Thyroid gland (tissue), 4 donors: ENCODE measurements at regions not wholly inside any gene's neighbourhood (a gene's known extent, or its start where the extent isn't known, plus 50 kb on each side); places are given as distances from the start of the nearest gene placed in this dataset.

Source experiments
- DNase-seq, 2 donors: peaks; one replicate each; pipeline ENCODE4 v3.0.0-alpha.2; 2019
- H3K27ac ChIP-seq, 3 donors: fragments of 200-600 bp; sonication (generic); 1 replicate in 2 of 3; 2 replicates in 1 of 3; pipeline ENCODE4 v1.5.1; 2016 to 2019; ENCODE audit warnings: mild to moderate bottlenecking in 1 of 3, moderate library complexity in 1 of 3
- H3K27me3 ChIP-seq: fragments of 200-600 bp; sonication (generic); one replicate; pipeline ENCODE4 v1.5.1; 2019
- H3K36me3 ChIP-seq, 2 donors: fragments of 200-600 bp; sonication (generic); one replicate each; pipeline ENCODE4 v1.5.1; 2016 to 2019
- H3K4me1 ChIP-seq, 2 donors: fragments of 200-600 bp; sonication (generic); one replicate each; pipeline ENCODE4 v1.5.1; 2017 to 2019
- H3K4me3 ChIP-seq, 3 donors: fragments of 200-600 bp; sonication (generic); replicated peaks in 1 of 3; 1 replicate in 2 of 3; 2 replicates in 1 of 3; pipeline ENCODE4 v1.5.1; 2016; ENCODE audit warnings: mild to moderate bottlenecking in 1 of 3
- H3K9me3 ChIP-seq: fragments of 200-600 bp; sonication (generic); one replicate; pipeline ENCODE4 v1.5.1; 2017
- CTCF ChIP-seq, 6 experiments: fragments of 200-600 bp in 3 of 6; fragments of 450-650 bp in 3 of 6; sonication (generic) in 3 of 6; IDR thresholded peaks; one replicate each; pipeline ENCODE4 v1.5.1; 2016 to 2019; ENCODE audit warnings: antibody characterized with exemption in 6 of 6, mild to moderate bottlenecking in 2 of 6, inconsistent platforms in 1 of 6, moderate library complexity in 1 of 6
- POLR2A ChIP-seq, 2 donors: fragments of 450-650 bp; IDR thresholded peaks; one replicate each; pipeline ENCODE4 v1.6.1; 2017; ENCODE audit warnings: antibody characterized with exemption in 2 of 2, mild to moderate bottlenecking in 2 of 2, moderate library complexity in 1 of 2
- WGBS, 2 donors: methylation state at CpG; one replicate each; pipeline ENCODE4 v1.1.5; 2017; 5-methylcytosine and 5-hydroxymethylcytosine counted together
- intact Hi-C: fragments of 100-400 bp; cut with DNase I; formaldehyde crosslinking; loops from one replicate; pipeline ENCODE4 v1.15.1; 2023

GRCh38 chr22:48261048-48261621 is 1498.7 kb downstream of the TBC1D22A start:
- no peaks in the 10 kb centered on the region for H3K9me3 ChIP-seq
- no peaks in the 10 kb centered on the region for H3K4me1 ChIP-seq
- TF ChIP-seq POLR2A (IDR thresholded peaks at IDR 0.05), result no peak
- TF ChIP-seq CTCF (IDR thresholded peaks at IDR 0.05), result no peak
- intact Hi-C loops, result no loop called here
- DNase-seq, result no peak
- no peaks in the 10 kb centered on the region for H3K27me3 ChIP-seq
- 94 to 96% methylated on average over 12 of the region's 12 CpGs for WGBS, 2 donors
- H3K4me3 ChIP-seq, result no peak overlapping the region
- no peaks in the 10 kb centered on the region for H3K36me3 ChIP-seq
- no peak overlapping the region for H3K27ac ChIP-seq

- no peaks in the 10 kb centered on the region for H3K4me1 ChIP-seq
- H3K4me3 ChIP-seq, result no peak overlapping the region
- H3K27ac ChIP-seq, result no peak overlapping the region
- H3K36me3 ChIP-seq, result no peaks in the 10 kb centered on the region
- intact Hi-C loops, result no loop called here
- no peak for DNase-seq
- no peaks in the 10 kb centered on the region for H3K27me3 ChIP-seq
- no peak for TF ChIP-seq CTCF (IDR thresholded peaks at IDR 0.05)
- H3K9me3 ChIP-seq, result no peaks in the 10 kb centered on the region
- 84 to 95% methylated on average over 8 of the region's 8 CpGs for WGBS, 2 donors
Observed at GRCh38 chr22:48259991-48260670, 1497.7 kb downstream of the TBC1D22A start.

GRCh38 chr22:48258811-48259210 is 1496.4 kb downstream of the TBC1D22A start:
- H3K27ac ChIP-seq, result no peak overlapping the region
- intact Hi-C loops, result no loop called here
- no peaks in the 10 kb centered on the region for H3K9me3 ChIP-seq
- H3K4me3 ChIP-seq, result no peak overlapping the region
- WGBS, 2 donors, result 81 to 91% methylated on average over 8 of the region's 8 CpGs
- no peaks in the 10 kb centered on the region for H3K27me3 ChIP-seq
- peaks cover 9 to 10% of the 10 kb centered on the region in 2 donors for H3K4me1 ChIP-seq
- no peak for TF ChIP-seq CTCF (IDR thresholded peaks at IDR 0.05)
- no peak for TF ChIP-seq POLR2A (IDR thresholded peaks at IDR 0.05)
- no peak for DNase-seq
- H3K36me3 ChIP-seq, result no peaks in the 10 kb centered on the region

GRCh38 chr22:48258064-48258701 is 1495.7 kb downstream of the TBC1D22A start:
- 82 to 85% methylated on average over 12 of the region's 12 CpGs for WGBS, 2 donors
- intact Hi-C loops, result no loop called here

More at GRCh38 chr22:48258064-48258701, 1495.7 kb downstream of the TBC1D22A start:
- DNase-seq, result no peak
- H3K9me3 ChIP-seq, result no peaks in the 10 kb centered on the region
- peaks cover 9 to 10% of the 10 kb centered on the region in 2 donors for H3K4me1 ChIP-seq
- no peaks in the 10 kb centered on the region for H3K36me3 ChIP-seq
- TF ChIP-seq CTCF (IDR thresholded peaks at IDR 0.05) (no peak), POLR2A (IDR thresholded peaks at IDR 0.05) (no peak)
- H3K27me3 ChIP-seq, result no peaks in the 10 kb centered on the region
- no peak overlapping the region for H3K27ac ChIP-seq
- H3K4me3 ChIP-seq, result no peak overlapping the region
